ENCODE measurements at regions not wholly inside any gene's neighbourhood (a gene's known extent, or its start where the extent isn't known, plus 50 kb on each side); places are given as distances from the start of the nearest gene placed in this dataset.

DNA sequence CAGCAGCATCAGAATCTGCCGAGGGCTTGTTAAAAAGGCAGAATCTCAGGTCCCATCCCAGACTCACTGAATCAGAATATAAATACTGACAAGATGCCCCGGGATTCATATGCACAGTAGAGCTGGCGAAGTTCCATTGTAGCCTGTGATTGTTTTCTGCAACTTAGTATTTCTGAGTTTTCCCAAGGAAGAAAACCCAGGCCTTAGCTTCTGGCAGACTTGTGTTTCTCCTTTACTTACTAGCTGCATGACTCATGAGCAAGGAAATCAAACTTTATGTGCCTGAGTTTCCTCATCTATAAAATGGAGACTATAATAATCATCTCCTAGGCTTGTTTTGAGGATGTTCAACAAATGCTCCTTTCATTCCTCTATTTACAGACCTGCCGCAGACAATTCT is 278.5 kb upstream of the PLEKHG7 start:
- intact Hi-C loops (cut with micrococcal nuclease), result loop anchor here (5.0 kb wide), 3 partner anchors 148 to 847 kb away; partner anchors contain the start of gene BTG1
- Histone ChIP-seq H3K27ac (ENCODE audit: low read length) (peak overlapping the region; percentile 66), H3K36me3 (ENCODE audit: low read depth, low read length) (no peaks in the 10 kb centered on the region), H2AFZ (ENCODE audit: low read length) (peak overlapping the region; percentile 37), H3K4me1 (ENCODE audit: insufficient read depth, low read length) (peaks cover 35% of the 10 kb centered on the region), H3K9me2 (replicated peaks; ENCODE audit: low read length) (no peaks in the 10 kb centered on the region), H3K4me3 (ENCODE audit: low read length) (no peak overlapping the region; the same call in 1 of the 2 replicates), H3K9me3 (ENCODE audit: low read length) (no peaks in the 10 kb centered on the region), H3F3A (ENCODE audit: low read length, unreplicated experiment) (peaks cover 4% of the 10 kb centered on the region), H3K27me3 (ENCODE audit: low read length) (no peaks in the 10 kb centered on the region), H4K20me1 (ENCODE audit: low read length) (no peaks in the 10 kb centered on the region), H3K4me2 (ENCODE audit: low read length) (peak overlapping the region; percentile 50), H3K9ac (ENCODE audit: low read length) (peak overlapping the region; percentile 19; the same call in 1 of the 2 replicates), H3K79me2 (ENCODE audit: low read length) (no peaks in the 10 kb centered on the region)
- ChIA-PET CTCF (no interaction called here), POLR2A (ENCODE audit: unreplicated experiment) (no interaction called here)
- TF ChIP-seq, protein P1, sequence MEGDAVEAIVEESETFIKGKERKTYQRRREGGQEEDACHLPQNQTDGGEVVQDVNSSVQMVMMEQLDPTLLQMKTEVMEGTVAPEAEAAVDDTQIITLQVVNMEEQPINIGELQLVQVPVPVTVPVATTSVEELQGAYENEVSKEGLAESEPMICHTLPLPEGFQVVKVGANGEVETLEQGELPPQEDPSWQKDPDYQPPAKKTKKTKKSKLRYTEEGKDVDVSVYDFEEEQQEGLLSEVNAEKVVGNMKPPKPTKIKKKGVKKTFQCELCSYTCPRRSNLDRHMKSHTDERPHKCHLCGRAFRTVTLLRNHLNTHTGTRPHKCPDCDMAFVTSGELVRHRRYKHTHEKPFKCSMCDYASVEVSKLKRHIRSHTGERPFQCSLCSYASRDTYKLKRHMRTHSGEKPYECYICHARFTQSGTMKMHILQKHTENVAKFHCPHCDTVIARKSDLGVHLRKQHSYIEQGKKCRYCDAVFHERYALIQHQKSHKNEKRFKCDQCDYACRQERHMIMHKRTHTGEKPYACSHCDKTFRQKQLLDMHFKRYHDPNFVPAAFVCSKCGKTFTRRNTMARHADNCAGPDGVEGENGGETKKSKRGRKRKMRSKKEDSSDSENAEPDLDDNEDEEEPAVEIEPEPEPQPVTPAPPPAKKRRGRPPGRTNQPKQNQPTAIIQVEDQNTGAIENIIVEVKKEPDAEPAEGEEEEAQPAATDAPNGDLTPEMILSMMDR (conservative IDR thresholded peaks at IDR 0.05; ENCODE audit: low read depth, low read length), result no peak
- TF ChIP-seq EZH2 (IDR thresholded peaks at IDR 0.05; ENCODE audit: low read length, unreplicated experiment) (no peak), EZH2phosphoT487 (IDR thresholded peaks at IDR 0.05; ENCODE audit: borderline replicate concordance, low read length) (no peak)
- BruUV-seq (replicated peaks), result no TSS peak
- peak; percentile 83 for ATAC-seq
- peak; percentile 78 for DNase-seq

DNA sequence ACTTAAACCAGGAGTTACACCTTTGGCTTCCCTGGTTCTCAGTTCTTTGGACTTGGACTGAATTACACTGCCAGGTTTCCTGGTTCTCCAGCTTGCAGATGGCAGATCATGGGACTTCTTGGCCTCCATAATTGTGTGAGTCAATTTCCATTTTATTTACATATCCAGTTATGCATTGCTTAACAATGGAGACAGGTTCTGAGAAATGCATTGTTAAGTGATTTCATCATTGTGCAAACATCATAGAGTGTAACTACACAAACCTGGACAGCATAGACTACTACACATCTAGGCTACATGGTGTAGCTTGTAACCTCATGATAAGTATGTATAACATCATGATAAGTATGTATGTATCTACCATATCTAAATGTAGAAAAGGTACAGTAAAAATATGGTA is 276.1 kb upstream of the BTG1 start:
- no peaks in the 10 kb centered on the region for H3K9me2 ChIP-seq (replicated peaks; ENCODE audit: low read length)
- H3K4me3 ChIP-seq (ENCODE audit: low read length), result no peak overlapping the region
- ChIA-PET CTCF (no interaction called here), POLR2A (ENCODE audit: unreplicated experiment) (no interaction called here)
- ATAC-seq (peak; percentile 90), DNase-seq (peak; percentile 89)
- H4K20me1 ChIP-seq (ENCODE audit: low read length), result no peaks in the 10 kb centered on the region
- no peaks in the 10 kb centered on the region for H3K36me3 ChIP-seq (ENCODE audit: low read depth, low read length)
- 0 out of 2 replicates have a peak overlapping the region, but pooled peaks have one; percentile 29 for H2AFZ ChIP-seq (ENCODE audit: low read length)
- H3K27ac ChIP-seq (ENCODE audit: low read length), result peak overlapping the region; percentile 70
- peak overlapping the region; percentile 39 for H3K4me2 ChIP-seq (ENCODE audit: low read length)
- H3K4me1 ChIP-seq (ENCODE audit: insufficient read depth, low read length), result peaks cover 35% of the 10 kb centered on the region
- H3K79me2 ChIP-seq (ENCODE audit: low read length), result no peaks in the 10 kb centered on the region
- no peaks in the 10 kb centered on the region for H3K27me3 ChIP-seq (ENCODE audit: low read length)
- H3F3A ChIP-seq (ENCODE audit: low read length, unreplicated experiment), result peaks cover 4% of the 10 kb centered on the region
- intact Hi-C loops (cut with micrococcal nuclease), result loop anchor here (5.0 kb wide), 3 partner anchors 151 to 844 kb away; partner anchors contain the start of gene BTG1
- no TSS peak for BruUV-seq (replicated peaks)
- no peaks in the 10 kb centered on the region for H3K9me3 ChIP-seq (ENCODE audit: low read length)
- peak overlapping the region; percentile 22; the same call in 1 of the 2 replicates for H3K9ac ChIP-seq (ENCODE audit: low read length)
- TF ChIP-seq, protein P1 (conservative IDR thresholded peaks at IDR 0.05; ENCODE audit: low read depth, low read length), result no peak
- TF ChIP-seq EZH2phosphoT487 (IDR thresholded peaks at IDR 0.05; ENCODE audit: borderline replicate concordance, low read length), result no peak

DNA sequence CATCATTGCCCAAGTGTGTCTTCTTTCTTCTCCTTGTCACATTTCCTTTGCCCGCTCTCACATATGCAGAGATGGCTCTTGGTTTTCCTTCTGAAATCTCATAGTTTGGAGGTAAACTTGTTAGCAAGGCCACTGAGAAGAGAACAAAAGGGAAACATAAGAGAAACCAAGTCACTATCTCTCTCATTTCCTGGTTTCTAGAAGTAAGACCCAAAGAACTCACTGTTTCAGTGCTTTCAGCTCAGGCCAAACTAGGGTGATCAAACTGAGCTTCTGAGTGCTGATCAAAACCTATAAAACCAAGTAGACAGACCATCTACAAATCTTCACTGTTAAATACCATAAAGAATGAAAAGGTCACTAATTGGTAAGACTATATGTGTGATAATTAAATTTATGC is 275.4 kb upstream of the BTG1 start:
- H3K27ac ChIP-seq (ENCODE audit: low read length), result peak overlapping the region; percentile 70
- ChIA-PET POLR2A (ENCODE audit: unreplicated experiment) (no interaction called here), CTCF (no interaction called here)
- no peaks in the 10 kb centered on the region for H4K20me1 ChIP-seq (ENCODE audit: low read length)
- peaks cover 4% of the 10 kb centered on the region for H3F3A ChIP-seq (ENCODE audit: low read length, unreplicated experiment)
- 0 out of 2 replicates have a peak overlapping the region, but pooled peaks have one; percentile 29 for H2AFZ ChIP-seq (ENCODE audit: low read length)
- no peaks in the 10 kb centered on the region for H3K79me2 ChIP-seq (ENCODE audit: low read length)
- H3K4me2 ChIP-seq (ENCODE audit: low read length), result 0 out of 2 replicates have a peak overlapping the region, but pooled peaks have one; percentile 2
- no peaks in the 10 kb centered on the region for H3K36me3 ChIP-seq (ENCODE audit: low read depth, low read length)
- BruUV-seq (replicated peaks), result no TSS peak
- H3K27me3 ChIP-seq (ENCODE audit: low read length), result no peaks in the 10 kb centered on the region
- no peaks in the 10 kb centered on the region for H3K9me2 ChIP-seq (replicated peaks; ENCODE audit: low read length)
- no peaks in the 10 kb centered on the region for H3K9me3 ChIP-seq (ENCODE audit: low read length)
- TF ChIP-seq EZH2 (IDR thresholded peaks at IDR 0.05; ENCODE audit: low read length, unreplicated experiment) (no peak), EZH2phosphoT487 (IDR thresholded peaks at IDR 0.05; ENCODE audit: borderline replicate concordance, low read length) (no peak)
- TF ChIP-seq, protein P1 (conservative IDR thresholded peaks at IDR 0.05; ENCODE audit: low read depth, low read length), result no peak
- no peak overlapping the region for H3K4me3 ChIP-seq (ENCODE audit: low read length)
- ATAC-seq, result no peak
- H3K9ac ChIP-seq (ENCODE audit: low read length), result peak overlapping the region; percentile 22; the same call in 1 of the 2 replicates
- DNase-seq, result no peak
- intact Hi-C loops (cut with micrococcal nuclease), result loop anchor here (5.0 kb wide), 3 partner anchors 151 to 844 kb away; partner anchors contain the start of gene BTG1
- H3K4me1 ChIP-seq (ENCODE audit: insufficient read depth, low read length), result peaks cover 35% of the 10 kb centered on the region
